H9 (cell line): ENCODE measurements at regions not wholly inside any gene's neighbourhood (a gene's known extent, or its start where the extent isn't known, plus 50 kb on each side); places are given as distances from the start of the nearest gene placed in this dataset.

Experiments
- DNase-seq: peaks from one replicate; pipeline ENCODE4 v3.0.0-alpha.2; 2017
- H2AFZ ChIP-seq: one replicate; pipeline ENCODE4 v1.6.1; 2013; ENCODE audit warnings: mild to moderate bottlenecking, low read length, control low read depth, moderate library complexity
- H2AK5ac ChIP-seq: 2 replicates; pipeline ENCODE4 v1.6.1; 2013; ENCODE audit warnings: low read length, control low read depth, mixed read lengths; ENCODE audit not compliant: insufficient read length
- H2BK120ac ChIP-seq: one replicate; pipeline ENCODE4 v1.6.1; 2013; ENCODE audit warnings: low read depth, mild to moderate bottlenecking, low read length, control low read depth, inconsistent platforms; ENCODE audit not compliant: poor library complexity, severe bottlenecking
- H2BK12ac ChIP-seq: 2 replicates; pipeline ENCODE4 v1.6.1; 2013; ENCODE audit warnings: low read length, control low read depth, mixed read lengths, low read depth; ENCODE audit not compliant: insufficient read length
- H2BK15ac ChIP-seq: 2 replicates; pipeline ENCODE4 v1.6.1; 2013; ENCODE audit warnings: low read depth, low read length, control low read depth
- H2BK20ac ChIP-seq: one replicate; pipeline ENCODE4 v1.6.1; 2013; ENCODE audit warnings: low read depth, mild to moderate bottlenecking, low read length, control low read depth, inconsistent platforms; ENCODE audit not compliant: poor library complexity, severe bottlenecking
- H2BK5ac ChIP-seq: 2 replicates; pipeline ENCODE4 v1.6.1; 2013; ENCODE audit warnings: low read length, control low read depth, mixed read lengths; ENCODE audit not compliant: insufficient read length
- H3K14ac ChIP-seq: 2 replicates; pipeline ENCODE4 v1.6.1; 2013; ENCODE audit warnings: low read length, control low read depth; ENCODE audit not compliant: insufficient read depth
- H3K18ac ChIP-seq: 2 replicates; pipeline ENCODE4 v1.6.1; 2013; ENCODE audit warnings: low read depth, mild to moderate bottlenecking, mixed read lengths, low read length, control low read depth; ENCODE audit not compliant: insufficient read length
- H3K23ac ChIP-seq: 2 replicates; pipeline ENCODE4 v1.6.1; 2013; ENCODE audit warnings: low read length, control low read depth, mixed read lengths, low read depth; ENCODE audit not compliant: insufficient read length
- H3K23me2 ChIP-seq: 2 replicates; pipeline ENCODE4 v1.6.1; 2013; ENCODE audit warnings: low read depth, mild to moderate bottlenecking, mixed read lengths, low read length, control low read depth; ENCODE audit not compliant: insufficient read length, poor library complexity, severe bottlenecking
- H3K27ac ChIP-seq: 2 replicates; pipeline ENCODE4 v1.5.1; 2013; ENCODE audit warnings: low read length, control low read depth, mixed read lengths, low read depth; ENCODE audit not compliant: insufficient read length
- H3K27me3 ChIP-seq: 2 replicates; pipeline ENCODE4 v1.6.1; 2013; ENCODE audit warnings: low read length, control low read depth, inconsistent platforms; ENCODE audit not compliant: insufficient read depth
- H3K4ac ChIP-seq: 2 replicates; pipeline ENCODE4 v1.6.1; 2013; ENCODE audit warnings: low read depth, mild to moderate bottlenecking, control low read depth, inconsistent platforms, low read length, moderate library complexity
- H3K4me1 ChIP-seq: 2 replicates; pipeline ENCODE4 v1.6.1; 2013; ENCODE audit warnings: low read length, control low read depth, inconsistent platforms; ENCODE audit not compliant: insufficient read depth
- H3K4me2 ChIP-seq: 2 replicates; pipeline ENCODE4 v1.6.1; 2013; ENCODE audit warnings: low read length, control low read depth, mixed read lengths; ENCODE audit not compliant: insufficient read length, insufficient read depth
- H3K56ac ChIP-seq: 2 replicates; pipeline ENCODE4 v1.6.1; 2013; ENCODE audit warnings: low read depth, mild to moderate bottlenecking, mixed read lengths, low read length, control low read depth; ENCODE audit not compliant: insufficient read length
- H3K79me1 ChIP-seq: 2 replicates; pipeline ENCODE4 v1.6.1; 2013; ENCODE audit warnings: low read depth, mild to moderate bottlenecking, moderate library complexity, low read length, control low read depth, inconsistent platforms; ENCODE audit not compliant: insufficient read depth, poor library complexity, severe bottlenecking
- H3K79me2 ChIP-seq: 2 replicates; pipeline ENCODE4 v1.6.1; 2013; ENCODE audit warnings: low read length, control low read depth, inconsistent platforms; ENCODE audit not compliant: insufficient read depth
- H3K9ac ChIP-seq: 2 replicates; pipeline ENCODE4 v1.6.1; 2013; ENCODE audit warnings: low read length, control low read depth, mixed read lengths; ENCODE audit not compliant: insufficient read length; ENCODE audit errors: extremely low read depth
- H3K9me3 ChIP-seq: one replicate; pipeline ENCODE4 v1.6.1; 2013; ENCODE audit warnings: low read depth, low read length, inconsistent platforms; ENCODE audit not compliant: control insufficient read depth
- H3T11ph ChIP-seq: one replicate; pipeline ENCODE4 v1.6.1; 2013; ENCODE audit warnings: mild to moderate bottlenecking, low read length, control low read depth, inconsistent platforms
- H4K20me1 ChIP-seq: one replicate; pipeline ENCODE4 v1.6.1; 2013; ENCODE audit not compliant: control insufficient read depth, insufficient read length, insufficient read depth
- H4K5ac ChIP-seq: 2 replicates; pipeline ENCODE4 v1.6.1; 2013; ENCODE audit warnings: low read depth, mild to moderate bottlenecking, mixed read lengths, low read length, control low read depth; ENCODE audit not compliant: insufficient read length
- H4K8ac ChIP-seq: replicated peaks from 2 replicates; pipeline ENCODE4 v1.6.1; 2013; ENCODE audit warnings: low read length, control low read depth, mixed read lengths, low read depth; ENCODE audit not compliant: insufficient read length
- H4K91ac ChIP-seq: 2 replicates; pipeline ENCODE4 v1.6.1; 2013; ENCODE audit warnings: low read depth, mild to moderate bottlenecking, moderate library complexity, mixed read lengths, low read length, control low read depth; ENCODE audit not compliant: insufficient read length
- H3K27ac Mint-ChIP-seq, 3 experiments: 2 replicates in 2 of 3; 3 replicates in 1 of 3; pipeline ENCODE4 v1.8.0; 2020 to 2021; ENCODE audit warnings: mixed read lengths in 3 of 3, mild to moderate bottlenecking in 1 of 3, moderate library complexity in 1 of 3
- H3K27me3 Mint-ChIP-seq: 2 replicates; pipeline ENCODE4 v1.8.0; 2021; ENCODE audit warnings: low read depth, mild to moderate bottlenecking, moderate library complexity, mixed read lengths
- H3K36me3 Mint-ChIP-seq, 3 experiments: 2 replicates in 2 of 3; 3 replicates in 1 of 3; pipeline ENCODE4 v1.8.0; 2020 to 2021; ENCODE audit warnings: low read depth in 3 of 3, mixed read lengths in 3 of 3; ENCODE audit not compliant: insufficient read depth in 1 of 3
- H3K4me1 Mint-ChIP-seq, 2 experiments: 2 replicates each; pipeline ENCODE4 v1.8.0; 2020; ENCODE audit warnings: mixed read lengths in 2 of 2
- H3K4me3 Mint-ChIP-seq, 2 experiments: 2 replicates in 1 of 2; 3 replicates in 1 of 2; pipeline ENCODE4 v1.8.0; 2020 to 2021; ENCODE audit warnings: mild to moderate bottlenecking in 2 of 2, mixed read lengths in 2 of 2, moderate library complexity in 1 of 2
- H3K9me3 Mint-ChIP-seq, 2 experiments: 2 replicates in 1 of 2; 3 replicates in 1 of 2; pipeline ENCODE4 v1.8.0; 2020; ENCODE audit warnings: mild to moderate bottlenecking in 2 of 2, mixed read lengths in 2 of 2, moderate library complexity in 1 of 2
- CTCF ChIP-seq: fragments of 200-600 bp; sonication (generic); conservative IDR thresholded peaks from 3 replicates; pipeline ENCODE4 v1.8.0; 2021; ENCODE audit warnings: antibody characterized with exemption, mild to moderate bottlenecking
- WGBS: extraction: QIAGEN DNeasy Blood & Tissue Kit; methylation state at CpG from one replicate; pipeline ENCODE4 v1.1.7; 2013; ENCODE audit warnings: missing lambda C conversion rate, low lambda C conversion rate, mixed read lengths; ENCODE audit not compliant: insufficient read length; ENCODE audit errors: extremely low coverage; 5-methylcytosine and 5-hydroxymethylcytosine counted together

- DNase-seq = no peak
- Histone ChIP-seq H4K91ac (no peak overlapping the region), H2AK5ac (no peak overlapping the region), H3K79me1 (no peaks in the 10 kb centered on the region), H3K18ac (no peak overlapping the region), H3K27ac (no peak overlapping the region), H3K4me2 (no peak overlapping the region), H2BK20ac (no peak overlapping the region), H4K5ac (no peak overlapping the region), H2BK120ac (no peak overlapping the region), H3K27me3 (no peaks in the 10 kb centered on the region), H3K9ac (no peak overlapping the region), H2BK12ac (no peak overlapping the region), H3K56ac (no peak overlapping the region), H2AFZ (no peak overlapping the region), H3K14ac (no peak overlapping the region), H4K8ac (no peak overlapping the region), H3K4me1 (peaks cover 3% of the 10 kb centered on the region; the same call in 1 of the 2 replicates), H3K79me2 (no peaks in the 10 kb centered on the region), H3K23ac (no peak overlapping the region), H3K4ac (no peak overlapping the region), H2BK5ac (no peak overlapping the region), H3K9me3 (no peaks in the 10 kb centered on the region), H2BK15ac (no peak overlapping the region), H4K20me1 (no peaks in the 10 kb centered on the region), H3K23me2 (no peaks in the 10 kb centered on the region), H3T11ph (no peak overlapping the region)
- WGBS = no CpG with 5 or more reads among the region's 4 CpGs
- Mint-ChIP-seq H3K36me3 (peaks cover 2 to 9% (median 4%) of the 10 kb centered on the region in 3 experiments; a peak in 5 of 7 replicates), H3K4me3 (no peak overlapping the region), H3K27ac (peak overlapping the region in 1 of 3 experiments; percentile 30; a peak in 2 of 7 replicates), H3K4me1 (peaks cover 25 to 28% of the 10 kb centered on the region in 2 experiments), H3K27me3 (no peaks in the 10 kb centered on the region), H3K9me3 (peaks cover 0 to 4% of the 10 kb centered on the region in 2 experiments; a peak in 2 of 5 replicates)
- no peak for TF ChIP-seq CTCF
These were observed 66.7 kb upstream of the PGRMC2 start for GRCh38 chr4:128354205-128354821.
